AG04449 (cell line): ENCODE measurements at regions not wholly inside any gene's neighbourhood (a gene's known extent, or its start where the extent isn't known, plus 50 kb on each side); places are given as distances from the start of the nearest gene placed in this dataset.
"Not testable (repeated sequence)": the region's sequence is repeated elsewhere in the genome, so short reads cannot be mapped to it uniquely, and the experiment has no call there.

Experiments
- CTCF ChIA-PET: fragments of 350-600 bp; formaldehyde crosslinking; extraction: SDS; loops from one replicate; lab custom pipeline; 2021; ENCODE audit warnings: antibody characterized with exemption; lab: Yijun Ruan, JAX
- POLR2A ChIA-PET: fragments of 400-600, 350-600 bp; formaldehyde crosslinking; extraction: SDS; loops from one replicate; lab custom pipeline; 2020; ENCODE audit warnings: antibody characterized with exemption, inconsistent platforms; lab: Yijun Ruan, JAX
- DNase-seq: peaks from one replicate; pipeline ENCODE4 v3.0.0-alpha.2; 2010; ENCODE audit warnings: low read depth, low spot score
- H3K4me3 ChIP-seq: 2 replicates; pipeline ENCODE4 v1.5.1; 2011; ENCODE audit warnings: low read depth, mild to moderate bottlenecking, control low read depth, low read length
- TF ChIP-seq, protein P1 (sequence below): IDR thresholded peaks from one replicate; pipeline ENCODE4 v1.5.1; 2011; ENCODE audit warnings: mild to moderate bottlenecking, moderate library complexity, low read length, control low read depth, inconsistent platforms; ENCODE audit not compliant: insufficient read depth; ENCODE audit errors: missing control alignments

DNA sequence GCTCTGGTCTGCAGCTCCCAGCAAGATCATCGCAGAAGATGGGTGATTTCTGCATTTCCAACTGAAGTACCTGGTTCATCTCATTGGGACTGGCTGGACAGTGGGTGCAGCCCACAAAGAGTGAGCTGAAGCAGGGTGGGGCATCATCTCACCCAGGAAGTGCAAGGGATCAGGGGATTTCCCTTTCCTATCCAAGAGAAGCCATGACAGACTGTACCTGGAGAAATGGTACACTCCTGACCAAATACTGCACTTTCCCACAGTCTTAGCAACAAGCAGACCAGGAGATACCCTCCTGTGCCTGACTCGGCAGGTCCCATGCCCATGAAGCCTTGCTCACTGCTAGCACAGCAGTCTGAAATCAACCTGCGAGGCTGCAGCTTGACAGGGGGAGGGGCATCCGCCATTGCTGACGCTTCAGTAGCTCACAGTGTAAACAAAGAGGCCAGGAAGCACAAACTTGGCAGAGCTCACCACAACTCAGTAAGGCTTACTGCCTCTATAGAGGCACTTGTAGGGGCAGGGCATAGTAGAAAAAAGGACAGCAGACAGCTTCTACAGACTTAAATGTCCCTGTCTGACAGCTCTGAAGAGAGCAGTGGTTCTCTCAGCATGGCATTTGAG is 60.5 kb downstream of the AREG start:
- CTCF ChIA-PET, result interaction anchor here (0.8 to 1.7 kb wide), 3 partner anchors 26 to 135 kb away, joined by 3 to 4 read pairs (median 3); no protein-coding TSS in a partner anchor
- DNase-seq, H3K4me3 ChIP-seq, POLR2A ChIA-PET: not testable (repeated sequence)

DNA sequence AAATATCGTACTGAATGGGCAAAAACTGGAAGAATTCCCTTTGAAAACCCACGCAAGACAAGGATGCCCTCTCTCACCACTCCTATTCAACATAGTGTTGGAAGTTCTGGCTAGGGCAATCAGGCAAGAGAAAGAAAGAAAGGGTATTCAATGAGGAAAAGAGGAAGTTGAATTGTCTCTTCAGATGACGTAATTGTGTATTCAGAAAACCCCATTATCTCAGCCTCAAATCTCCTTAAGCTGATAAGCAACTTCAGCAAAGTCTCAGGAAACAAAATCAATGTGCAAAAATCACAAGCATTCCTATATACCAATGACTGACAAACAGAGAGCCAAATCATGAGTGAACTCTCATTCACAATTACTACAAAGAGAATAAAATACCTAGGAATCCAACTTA is 64.4 kb downstream of the AREG start:
- DNase-seq, CTCF ChIA-PET, POLR2A ChIA-PET, H3K4me3 ChIP-seq: not testable (repeated sequence)

DNA sequence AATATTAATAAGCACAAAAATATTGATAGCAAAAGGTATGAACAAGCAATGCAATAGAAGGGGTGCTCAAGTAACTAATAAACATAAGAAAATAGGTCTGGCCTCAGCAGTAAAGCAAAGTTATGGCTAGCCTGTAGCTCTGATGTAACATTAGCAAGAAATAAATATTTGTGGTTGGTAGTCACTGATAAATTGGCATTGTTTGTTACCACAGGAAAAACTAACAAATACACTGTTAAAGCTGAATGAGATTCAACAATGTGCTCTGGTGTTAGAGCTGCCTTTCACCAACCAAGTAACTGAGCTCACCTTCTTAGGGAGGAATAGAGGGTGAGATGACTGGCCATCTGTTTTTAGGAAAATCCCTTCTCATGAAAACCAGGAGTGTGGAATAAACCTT is 71.4 kb downstream of the AREG start:
- ChIA-PET POLR2A (no interaction called here), CTCF (interaction anchor here (1.0 to 6.8 kb wide), 4 partner anchors 11 to 146 kb away, joined by 3 to 42 read pairs (median 4); no protein-coding TSS in a partner anchor)
- no peak for DNase-seq
- TF ChIP-seq, protein P1, sequence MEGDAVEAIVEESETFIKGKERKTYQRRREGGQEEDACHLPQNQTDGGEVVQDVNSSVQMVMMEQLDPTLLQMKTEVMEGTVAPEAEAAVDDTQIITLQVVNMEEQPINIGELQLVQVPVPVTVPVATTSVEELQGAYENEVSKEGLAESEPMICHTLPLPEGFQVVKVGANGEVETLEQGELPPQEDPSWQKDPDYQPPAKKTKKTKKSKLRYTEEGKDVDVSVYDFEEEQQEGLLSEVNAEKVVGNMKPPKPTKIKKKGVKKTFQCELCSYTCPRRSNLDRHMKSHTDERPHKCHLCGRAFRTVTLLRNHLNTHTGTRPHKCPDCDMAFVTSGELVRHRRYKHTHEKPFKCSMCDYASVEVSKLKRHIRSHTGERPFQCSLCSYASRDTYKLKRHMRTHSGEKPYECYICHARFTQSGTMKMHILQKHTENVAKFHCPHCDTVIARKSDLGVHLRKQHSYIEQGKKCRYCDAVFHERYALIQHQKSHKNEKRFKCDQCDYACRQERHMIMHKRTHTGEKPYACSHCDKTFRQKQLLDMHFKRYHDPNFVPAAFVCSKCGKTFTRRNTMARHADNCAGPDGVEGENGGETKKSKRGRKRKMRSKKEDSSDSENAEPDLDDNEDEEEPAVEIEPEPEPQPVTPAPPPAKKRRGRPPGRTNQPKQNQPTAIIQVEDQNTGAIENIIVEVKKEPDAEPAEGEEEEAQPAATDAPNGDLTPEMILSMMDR, result no peak
- H3K4me3 ChIP-seq, result no peak overlapping the region

DNA sequence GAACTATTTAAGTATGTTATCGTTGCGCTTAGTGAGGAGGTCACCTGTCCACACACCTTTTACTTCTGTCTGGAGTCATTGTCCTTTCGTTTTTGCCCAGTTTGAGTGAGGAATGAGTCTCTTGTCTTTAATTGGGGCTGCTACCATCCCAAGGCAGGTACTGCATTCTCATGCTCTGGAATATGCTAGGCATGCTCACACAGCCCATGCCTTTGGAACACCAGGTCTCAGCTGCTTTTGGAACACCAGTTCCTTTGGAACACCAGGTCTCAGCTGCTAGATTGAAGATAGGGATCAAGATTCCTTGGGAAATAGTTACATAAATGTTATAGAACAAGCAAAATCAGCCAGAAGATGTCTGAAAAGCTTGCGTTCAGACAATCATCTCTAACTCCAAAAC is 73.1 kb downstream of the AREG start:
- ChIA-PET CTCF (interaction anchor here (0.9 to 6.8 kb wide), 6 partner anchors 10 to 328 kb away, joined by 3 to 42 read pairs (median 6); no protein-coding TSS in a partner anchor), POLR2A (no interaction called here)
- no peak for DNase-seq
- TF ChIP-seq, protein P1, result no peak
- no peak overlapping the region for H3K4me3 ChIP-seq

DNA sequence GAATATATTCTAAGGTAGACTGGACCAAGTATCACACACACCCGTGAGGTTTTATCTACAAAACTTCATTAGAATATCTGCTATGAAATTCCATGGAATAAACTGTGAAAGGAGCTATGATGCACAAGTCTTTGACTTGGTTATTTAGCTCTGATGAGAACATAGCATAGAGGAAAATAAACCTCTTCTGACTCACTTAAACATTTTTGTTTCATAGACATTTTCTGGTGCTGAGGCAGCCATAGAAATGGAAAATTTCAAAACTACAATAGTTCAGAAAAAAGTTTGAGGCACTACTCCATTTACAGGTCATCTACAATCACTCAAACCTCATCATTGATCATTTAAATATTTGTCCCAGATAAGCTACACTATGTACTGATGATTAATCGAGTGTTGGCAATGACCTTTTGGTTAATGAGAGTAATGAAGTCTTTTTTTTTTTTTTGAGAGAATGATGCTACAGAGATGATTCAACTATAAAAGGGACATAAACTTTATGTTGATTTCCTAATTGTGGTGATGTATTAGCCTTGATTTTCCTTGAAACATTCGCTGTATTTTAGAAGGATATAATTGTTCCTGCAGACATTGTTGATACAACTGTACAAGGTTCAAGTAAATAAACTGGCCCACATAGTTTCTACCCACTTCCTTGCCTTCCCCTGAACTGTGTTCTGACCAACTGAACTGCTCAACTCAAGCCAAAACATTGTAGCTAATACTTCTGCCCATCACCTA is 77.5 kb downstream of the AREG start:
- TF ChIP-seq, protein P1, result no peak
- ChIA-PET CTCF (interaction anchor here (1.2 to 2.2 kb wide), 5 partner anchors 10 to 203 kb away, joined by 3 to 16 read pairs (median 4); no protein-coding TSS in a partner anchor), POLR2A (interaction anchor here (0.6 kb wide), 1 partner anchor 89 kb away, joined by 3 read pairs; no protein-coding TSS in a partner anchor)
- H3K4me3 ChIP-seq, result no peak overlapping the region
- DNase-seq, result no peak

DNA sequence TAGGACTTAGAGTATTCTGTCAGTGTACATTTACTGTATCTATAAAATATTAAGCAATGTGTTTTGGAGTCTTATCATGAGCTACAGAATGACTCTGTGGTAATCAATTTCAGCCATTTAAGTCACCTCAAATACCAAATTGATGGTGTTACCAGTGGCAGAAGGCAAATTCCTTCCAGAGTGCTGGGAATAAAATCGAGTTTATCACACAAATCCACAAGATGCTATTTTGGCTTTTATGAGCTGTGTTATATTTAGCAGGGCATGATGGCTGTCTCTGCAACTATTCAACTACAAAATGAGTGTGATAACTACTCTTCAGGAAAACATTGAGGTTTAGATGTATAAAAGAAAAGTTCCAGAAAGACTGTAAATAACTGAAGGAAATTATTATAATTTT is 78.2 kb downstream of the AREG start:
- DNase-seq, result no peak
- TF ChIP-seq, protein P1, result no peak
- H3K4me3 ChIP-seq, result no peak overlapping the region
- ChIA-PET CTCF (interaction anchor here (1.2 to 2.2 kb wide), 5 partner anchors 9 to 203 kb away, joined by 3 to 16 read pairs (median 4); no protein-coding TSS in a partner anchor), POLR2A (no interaction called here)

DNA sequence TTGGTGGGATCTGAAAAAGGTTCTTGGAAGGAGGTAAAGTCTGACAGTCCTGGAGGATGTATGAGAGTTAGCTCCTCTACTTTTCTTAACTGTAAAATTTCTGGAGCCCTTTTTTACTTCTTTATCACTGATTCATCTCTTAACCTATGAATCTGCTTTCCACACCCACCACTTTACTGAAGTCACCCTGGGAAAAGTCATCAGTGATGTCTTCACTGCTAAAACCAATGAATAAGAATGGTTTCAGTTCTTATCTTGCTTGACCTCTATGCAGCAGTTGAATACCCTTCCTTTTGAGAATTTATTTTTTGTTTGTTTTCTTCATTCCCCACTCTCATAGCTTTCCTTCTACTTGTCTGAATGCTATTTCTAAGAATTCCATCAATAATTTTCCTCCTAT is 80.0 kb downstream of the AREG start:
- TF ChIP-seq, protein P1, result no peak
- CTCF ChIA-PET, result interaction anchor here (0.7 kb wide), 1 partner anchor 148 kb away, joined by 3 read pairs; no protein-coding TSS in a partner anchor

More for the DNA sequence above, 80.0 kb downstream of the AREG start:
- no peak overlapping the region for H3K4me3 ChIP-seq
- DNase-seq, result no peak
- POLR2A ChIA-PET, result interaction anchor here (0.7 kb wide), 1 partner anchor 23 kb away, joined by 3 read pairs; no protein-coding TSS in a partner anchor
